Activated CD8-positive, alpha-beta memory T cell treated with anti-CD3 and anti-CD28 coated beads for 4 hours (primary cell): ENCODE measurements at regions not wholly inside any gene's neighbourhood (a gene's known extent, or its start where the extent isn't known, plus 50 kb on each side); places are given as distances from the start of the nearest gene placed in this dataset.

Source experiments
- DNase-seq, 2 donors: peaks; one replicate each; pipeline ENCODE4 v3.0.0-alpha.2; 2020; ENCODE audit warnings: low read depth in 2 of 2

GRCh38 chr15:39302936-39303335, 277.9 kb upstream of the THBS1 start:
- no peak for DNase-seq

DNA sequence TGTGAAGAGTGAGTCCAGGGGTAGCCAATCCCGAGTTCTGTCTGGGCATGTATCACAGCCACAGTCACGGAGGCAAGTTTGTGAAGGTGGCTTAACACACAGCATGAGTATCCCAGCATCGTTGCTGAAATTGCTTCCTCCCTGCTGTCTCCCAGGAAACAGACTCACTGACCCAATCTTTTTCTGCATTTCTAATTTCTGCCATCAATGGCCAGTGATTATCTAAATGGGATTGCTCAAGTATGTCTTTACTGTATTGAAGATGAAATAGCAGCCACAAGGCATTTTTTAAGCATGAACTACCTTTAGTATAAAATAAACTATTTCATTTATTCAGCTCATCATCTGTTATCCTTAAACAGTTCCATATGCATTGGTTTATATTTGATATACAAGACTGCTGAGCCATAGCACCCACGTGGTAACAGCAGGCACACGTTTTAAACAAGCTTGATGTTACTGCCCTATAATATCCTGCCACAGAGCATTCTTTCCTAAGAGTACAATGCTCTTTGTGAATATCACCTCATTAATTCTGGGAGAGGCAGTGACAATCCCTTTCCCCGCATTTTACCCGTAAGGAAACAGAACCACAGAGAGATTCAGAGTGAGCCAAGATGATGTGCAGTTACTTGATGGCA, 276.6 kb upstream of the THBS1 start:
- no peak for DNase-seq

DNA sequence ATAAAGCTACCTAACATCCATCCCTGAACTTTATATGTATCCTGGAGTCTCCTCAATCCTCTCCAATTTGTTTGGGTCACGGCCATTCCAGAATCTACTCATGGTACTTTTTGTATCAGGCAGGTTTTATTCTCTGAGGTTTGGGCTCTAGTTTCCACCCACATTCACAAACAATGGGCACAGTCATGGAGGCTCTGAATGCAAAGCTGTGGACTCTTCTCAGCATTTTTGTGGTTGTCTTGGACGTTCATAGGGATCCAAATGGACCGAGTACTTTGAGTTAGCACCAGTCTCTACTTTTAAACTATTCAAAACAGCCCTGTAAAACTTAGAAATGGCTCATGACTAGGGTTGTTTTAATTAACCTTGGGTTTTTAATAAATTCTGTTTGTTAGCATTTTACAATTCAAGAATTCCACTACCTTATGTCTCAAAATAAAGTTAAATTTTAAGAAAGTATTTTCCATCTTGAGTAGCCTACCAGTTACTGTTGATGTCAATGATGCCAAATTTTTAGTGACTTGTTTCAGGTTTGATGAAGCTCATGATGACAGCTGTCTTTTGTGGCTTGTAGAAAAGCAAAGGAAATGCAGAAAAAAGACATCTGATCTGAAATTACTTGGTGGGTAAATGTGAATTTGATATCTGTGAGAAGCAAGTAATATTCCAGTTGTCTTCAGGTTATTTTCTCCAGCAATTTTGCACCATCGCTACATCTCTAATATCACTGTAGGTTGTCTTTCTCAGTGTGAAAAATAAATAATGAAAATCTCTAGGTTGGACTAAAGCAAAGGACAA, 275.7 kb upstream of the THBS1 start:
- no peak for DNase-seq

- DNase-seq, result no peak
These were observed 270.2 kb upstream of the THBS1 start for GRCh38 chr15:39310633-39311032.

DNA sequence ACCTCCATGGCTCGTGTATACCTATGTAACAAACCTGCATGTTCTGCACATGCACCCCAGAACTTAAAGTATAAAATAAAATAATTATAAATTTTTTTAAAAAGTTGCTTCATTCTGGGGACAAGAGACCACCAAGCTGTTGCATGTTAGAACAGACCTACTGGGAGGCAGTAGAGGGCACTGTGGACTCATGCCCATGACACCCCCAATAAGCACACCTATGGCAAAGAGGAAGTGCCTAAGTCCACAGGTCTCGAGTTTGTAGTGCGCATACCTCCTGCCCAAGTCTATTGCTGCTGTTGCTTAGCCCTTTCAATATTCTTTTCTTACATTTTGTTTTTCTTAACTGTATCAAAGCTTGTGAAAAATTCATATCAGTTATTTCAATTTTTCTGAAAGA, 267.9 kb upstream of the THBS1 start:
- DNase-seq, result no peak

- no peak for DNase-seq
These were observed 267.4 kb upstream of the THBS1 start for GRCh38 chr15:39313467-39313866.

GRCh38 chr15:39313881-39314280, 267.0 kb upstream of the THBS1 start:
- no peak for DNase-seq

GRCh38 chr15:39315206-39315850, 265.6 kb upstream of the THBS1 start:
- no peak for DNase-seq

DNA sequence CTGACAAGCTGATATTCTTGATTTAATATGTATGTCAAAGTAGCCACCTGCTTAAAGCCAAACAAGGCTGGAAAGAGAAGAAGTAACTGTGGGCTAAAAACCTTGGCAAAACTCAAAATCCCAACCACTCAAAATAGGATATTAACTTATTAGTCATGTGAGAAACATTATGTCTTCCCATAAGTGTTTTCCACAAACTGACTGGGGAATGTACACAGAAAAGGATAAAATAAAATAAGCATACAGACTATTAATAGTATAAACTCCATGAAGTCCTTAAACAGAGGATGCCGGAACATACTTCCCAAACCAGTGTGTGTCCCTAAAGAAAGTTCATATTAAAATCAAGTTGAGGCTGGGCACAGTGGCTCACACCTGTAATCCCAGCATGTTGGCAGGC, 263.7 kb upstream of the THBS1 start:
- DNase-seq, result no peak

DNA sequence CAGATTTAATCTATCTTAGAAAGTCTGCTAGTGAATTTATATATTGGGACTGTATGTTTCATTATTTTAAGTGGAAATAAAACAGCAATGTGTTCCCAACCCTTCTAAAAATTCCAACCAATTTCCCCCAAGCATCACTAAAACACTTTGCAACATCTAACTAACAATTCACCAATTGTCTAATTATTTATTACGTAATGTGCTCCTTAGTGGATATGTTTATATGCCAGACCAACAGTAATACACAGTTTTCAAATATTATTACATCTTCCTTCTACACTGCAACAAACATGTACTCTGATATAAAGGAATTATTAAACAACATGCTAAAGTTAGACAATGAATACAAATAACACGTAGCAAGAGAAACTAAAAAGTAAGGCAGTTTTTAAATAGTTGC, 262.6 kb upstream of the THBS1 start:
- no peak for DNase-seq

- DNase-seq, result no peak
These were observed 260.5 kb upstream of the THBS1 start for GRCh38 chr15:39320355-39320754.

DNA sequence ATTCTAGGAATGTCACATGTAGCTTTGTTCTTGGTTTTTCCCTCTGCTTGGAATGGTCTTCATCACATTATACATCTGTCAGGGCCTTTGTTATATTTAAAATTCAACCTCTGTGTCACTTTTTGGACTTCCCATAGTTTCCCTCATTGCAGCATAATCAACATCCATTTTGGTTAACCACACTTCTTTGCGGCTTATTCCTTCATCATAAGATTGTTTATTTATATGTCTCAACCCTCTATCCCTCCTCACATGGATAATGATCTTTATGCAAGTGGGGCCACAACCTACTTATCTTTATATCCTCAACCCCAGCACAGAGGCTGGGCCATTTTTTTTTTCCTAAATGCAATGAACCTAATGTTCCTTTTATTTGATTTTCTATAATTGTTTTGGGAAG, 260.0 kb upstream of the THBS1 start:
- no peak for DNase-seq

DNA sequence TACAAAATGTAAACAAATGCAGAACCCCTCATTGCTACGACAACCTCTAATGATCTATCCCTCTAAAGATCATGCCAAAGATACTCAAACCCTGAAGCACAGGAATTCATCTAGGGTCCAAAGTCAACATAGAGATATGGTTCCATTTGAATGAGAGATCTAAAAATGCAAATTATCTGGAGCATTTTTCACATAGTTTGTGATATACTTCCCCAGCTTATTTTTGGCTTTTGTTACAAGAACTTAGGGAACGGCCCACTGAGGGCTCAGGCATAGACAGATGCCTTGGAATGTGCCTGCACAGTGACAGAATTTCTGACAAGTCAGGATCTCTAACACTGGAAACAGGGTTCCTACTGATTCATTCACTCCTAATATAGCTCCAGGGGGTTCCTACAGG, 258.9 kb upstream of the THBS1 start:
- no peak for DNase-seq

- DNase-seq, result no peak
These were observed 257.7 kb upstream of the THBS1 start for GRCh38 chr15:39323157-39323556.

DNA sequence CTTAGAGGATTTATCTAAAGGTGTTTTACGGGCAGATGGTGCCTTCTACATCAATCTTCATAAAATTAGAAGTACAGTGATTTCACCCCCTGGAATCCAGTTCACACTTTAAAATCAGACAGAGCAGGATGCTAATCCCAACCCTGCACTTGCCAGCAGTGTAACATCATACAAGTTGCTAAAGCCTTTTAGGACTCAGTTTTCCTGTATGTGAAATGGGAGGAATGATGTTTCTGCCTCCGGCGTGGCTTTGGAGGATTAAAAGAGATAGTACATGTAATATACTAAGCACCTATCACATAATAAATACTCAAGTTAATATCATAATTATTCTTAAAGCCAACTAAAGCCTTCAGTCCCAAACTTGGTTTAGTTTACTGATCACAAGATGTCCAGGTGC, 257.2 kb upstream of the THBS1 start:
- no peak for DNase-seq

DNA sequence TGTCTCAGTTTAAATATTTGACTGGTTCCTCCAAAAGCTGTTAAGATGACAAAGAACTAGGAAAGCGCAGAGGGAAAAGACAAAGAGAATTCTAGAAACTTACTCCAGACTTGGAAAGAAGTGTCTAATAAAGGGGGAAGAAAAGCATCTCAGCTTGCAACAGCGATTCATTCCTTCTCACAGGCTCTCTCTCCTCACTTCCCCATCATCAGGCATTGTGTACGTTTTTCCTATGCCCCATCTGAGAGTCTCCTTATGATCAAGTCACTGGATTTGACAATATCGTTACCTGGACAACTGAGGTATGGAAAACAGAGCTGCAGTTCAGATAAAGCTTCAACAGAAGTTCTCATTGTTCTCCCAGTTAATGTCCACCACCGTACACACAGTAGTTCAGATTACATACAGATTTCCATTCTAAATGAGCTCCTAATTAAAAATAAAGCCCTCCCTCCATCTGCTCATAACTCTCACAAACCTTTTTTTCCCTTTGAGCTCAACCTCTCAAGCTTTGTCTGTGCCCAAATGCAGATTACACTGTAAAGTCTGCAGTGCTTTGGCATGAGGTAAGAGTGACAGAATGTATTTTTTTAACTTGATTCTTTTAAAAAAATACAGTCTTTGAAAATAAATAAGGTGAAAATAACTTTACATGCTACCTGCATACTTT, 254.4 kb upstream of the THBS1 start:
- no peak for DNase-seq

GRCh38 chr15:39327005-39327730, 253.7 kb upstream of the THBS1 start:
- no peak for DNase-seq

- no peak for DNase-seq
These were observed 250.8 kb upstream of the THBS1 start for GRCh38 chr15:39330061-39330460.

DNA sequence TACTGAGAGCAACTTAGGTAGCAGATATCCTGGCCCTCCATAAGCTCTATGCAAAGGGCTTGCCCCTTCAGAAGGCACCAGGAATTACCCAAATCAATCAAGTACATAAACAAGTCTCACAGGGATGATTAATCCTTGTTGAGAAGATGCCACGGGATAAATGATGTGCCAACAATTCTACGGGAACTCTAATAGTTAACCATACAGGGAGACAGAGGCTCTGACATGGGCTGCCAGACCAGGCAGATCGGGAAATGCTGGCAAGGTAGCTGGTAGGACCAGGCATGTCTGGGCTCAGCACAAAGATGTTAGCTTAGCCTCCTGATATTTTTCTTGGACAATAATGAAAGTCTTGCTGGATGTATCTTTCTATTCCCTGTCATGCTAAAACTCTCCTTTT, 249.3 kb upstream of the THBS1 start:
- no peak for DNase-seq

- DNase-seq, result no peak
These were observed 248.0 kb upstream of the THBS1 start for GRCh38 chr15:39332846-39333245.

DNA sequence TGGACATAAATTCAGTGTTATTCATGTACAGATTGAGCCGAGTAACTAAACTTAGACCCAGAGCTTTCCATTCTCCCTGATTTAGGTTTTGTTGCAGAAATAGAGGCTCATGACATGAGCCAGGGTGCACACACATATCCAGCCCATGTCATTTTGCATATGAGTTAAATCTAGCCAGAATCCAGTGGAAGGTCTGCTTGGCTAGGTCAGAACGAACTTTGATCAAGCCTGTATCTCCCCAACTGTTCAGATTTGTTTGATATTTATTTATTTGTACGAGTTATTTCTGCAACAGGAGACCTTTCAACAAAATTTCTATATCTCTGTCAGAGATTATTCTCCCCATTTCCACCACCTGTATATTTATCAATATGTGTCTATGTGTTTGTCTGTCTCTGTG, 247.5 kb upstream of the THBS1 start:
- DNase-seq, result no peak

- no peak for DNase-seq
These were observed 247.0 kb upstream of the THBS1 start for GRCh38 chr15:39333896-39334295.
